Omental fat pad (tissue), 3 donors: ENCODE measurements at regions not wholly inside any gene's neighbourhood (a gene's known extent, or its start where the extent isn't known, plus 50 kb on each side); places are given as distances from the start of the nearest gene placed in this dataset.

Source experiments
- ATAC-seq: fragments of 150-250 bp; one replicate; pipeline ENCODE4 v1.9.1; 2016; ENCODE audit warnings: mild to moderate bottlenecking, moderate library complexity; ENCODE audit not compliant: low FRiP score
- DNase-seq: peaks from one replicate; pipeline ENCODE4 v3.0.0-alpha.2; 2019; ENCODE audit warnings: low spot score
- CTCF ChIP-seq, 3 donors: fragments of 450-650 bp; IDR thresholded peaks; one replicate each; pipeline ENCODE4 v1.5.1; 2016 to 2017; ENCODE audit warnings: antibody characterized with exemption in 3 of 3, mild to moderate bottlenecking in 3 of 3, moderate library complexity in 2 of 3

GRCh38 chr13:55613429-55614187 lies 1527.1 kb upstream of the PRR20A start:
- ATAC-seq (no peak), DNase-seq (no peak)
- no peak for TF ChIP-seq CTCF (IDR thresholded peaks at IDR 0.05)

GRCh38 chr13:55615081-55615480 lies 1525.6 kb upstream of the PRR20A start:
- TF ChIP-seq CTCF (IDR thresholded peaks at IDR 0.05): no peak
- ATAC-seq (no peak), DNase-seq (no peak)

- no peak for DNase-seq
- ATAC-seq: no peak
- no peak for TF ChIP-seq CTCF (IDR thresholded peaks at IDR 0.05)
These were observed 1523.5 kb upstream of the PRR20A start for GRCh38 chr13:55617241-55617640.

- ATAC-seq: no peak
- no peak for DNase-seq
- no peak for TF ChIP-seq CTCF (IDR thresholded peaks at IDR 0.05)
These were observed 1513.5 kb upstream of the PRR20A start for GRCh38 chr13:55627221-55627620.

- no peak for DNase-seq
- no peak for ATAC-seq
- no peak for TF ChIP-seq CTCF (IDR thresholded peaks at IDR 0.05)
These were observed 1508.3 kb upstream of the PRR20A start for GRCh38 chr13:55632402-55632801.

- DNase-seq (no peak), ATAC-seq (no peak)
- no peak for TF ChIP-seq CTCF (IDR thresholded peaks at IDR 0.05)
These were observed 1491.2 kb upstream of the PRR20A start for GRCh38 chr13:55649485-55649884.

GRCh38 chr13:55652657-55653056 lies 1488.1 kb upstream of the PRR20A start:
- no peak for DNase-seq
- no peak for TF ChIP-seq CTCF (IDR thresholded peaks at IDR 0.05)
- no peak for ATAC-seq
